PC-3 (cell line): ENCODE measurements at regions not wholly inside any gene's neighbourhood (a gene's known extent, or its start where the extent isn't known, plus 50 kb on each side); places are given as distances from the start of the nearest gene placed in this dataset.

Source experiments
- CTCF ChIP-seq: fragments of 300-600 bp; sonication (generic); conservative IDR thresholded peaks from 2 replicates; pipeline ENCODE4 v1.5.1; 2017; ENCODE audit warnings: antibody characterized with exemption, low read depth, mild to moderate bottlenecking, low read length
- EZH2 ChIP-seq: fragments of 300-600 bp; sonication (generic); IDR thresholded peaks from one replicate; pipeline ENCODE4 v1.6.1; 2017; ENCODE audit warnings: antibody characterized with exemption, mild to moderate bottlenecking, low read length; ENCODE audit not compliant: unreplicated experiment

DNA sequence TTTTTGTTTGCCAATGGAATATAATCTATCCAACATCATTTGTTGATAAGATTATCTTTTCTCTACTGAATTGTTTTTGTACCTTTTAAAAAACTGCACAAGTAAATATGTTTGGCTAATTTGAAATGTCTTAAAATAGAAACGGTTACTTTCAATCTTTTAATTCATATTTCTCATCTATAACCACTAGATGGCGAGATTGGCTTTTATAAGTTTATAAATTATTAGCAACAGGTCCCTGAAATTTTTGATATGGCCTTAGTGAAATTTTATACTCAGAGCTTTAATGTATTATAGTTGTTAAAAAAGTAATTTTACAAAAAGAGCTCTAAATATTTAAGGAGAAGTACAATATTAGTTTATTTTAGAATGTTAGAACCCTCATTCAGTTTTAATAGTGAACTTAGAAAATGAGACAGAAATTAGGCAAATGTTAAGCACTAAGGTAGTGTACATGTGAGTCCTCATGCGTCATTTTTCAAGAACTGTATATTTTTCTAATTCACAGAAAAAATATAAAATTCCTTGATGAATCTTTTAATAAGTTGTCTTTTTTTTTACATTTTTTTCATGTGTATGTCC lies 592.5 kb downstream of the ARL4A start:
- peak; percentile 69 for TF ChIP-seq CTCF
- no peak for TF ChIP-seq EZH2
